ENCODE measurements at regions not wholly inside any gene's neighbourhood (a gene's known extent, or its start where the extent isn't known, plus 50 kb on each side); places are given as distances from the start of the nearest gene placed in this dataset.

DNA sequence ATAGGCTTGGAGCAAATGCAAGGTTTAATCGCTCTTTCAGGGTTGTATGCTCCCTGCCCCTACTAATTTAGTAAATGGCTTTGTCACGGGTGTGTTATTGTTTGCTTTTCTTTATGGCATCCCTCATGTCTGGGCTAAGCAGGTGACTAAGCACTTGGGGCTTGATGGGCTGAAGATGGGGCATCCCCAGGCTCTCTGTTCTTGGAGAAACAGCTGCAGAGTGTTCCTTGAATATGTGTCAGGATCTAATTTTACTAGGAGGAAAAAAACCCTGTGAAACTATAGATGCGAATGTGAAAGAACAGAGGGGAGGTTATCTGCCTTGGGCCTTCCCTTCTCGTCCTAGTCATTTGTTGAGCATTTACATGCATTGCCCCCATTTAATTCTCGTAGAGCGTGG lies 94.7 kb upstream of the TAF1B start:
- no peaks in the 10 kb centered on the region for H3K27me3 ChIP-seq (ENCODE audit: control insufficient read depth, insufficient read depth, low read length)
- H3K4me3 ChIP-seq (ENCODE audit: low read depth in 2 of 2, low read length in 2 of 2), result no peak overlapping the region
- in situ Hi-C loops (cut with HindIII; ENCODE audit: low pct_unique_long_range_greater_than_20kb, low sequenced_read_pairs) (no loop called here), intact Hi-C loops (cut with micrococcal nuclease; ENCODE audit: unreplicated experiment) (no loop called here)
- CTCF ChIA-PET, result interaction anchor here (0.6 to 1.0 kb wide), 3 partner anchors 22 to 178 kb away, joined by 4 to 9 read pairs (median 4); no protein-coding TSS in a partner anchor
- POLR2A ChIA-PET, result no interaction called here
- H3K27ac ChIP-seq (ENCODE audit: low read length), result no peak overlapping the region
- ATAC-seq (no peak), DNase-seq (ENCODE audit: low read depth, low spot score) (no peak)
- peaks cover 14% of the 10 kb centered on the region for H3K4me1 ChIP-seq (ENCODE audit: control insufficient read depth, insufficient read depth, low read length)
- BruUV-seq (replicated peaks), result no TSS peak
- H3K36me3 ChIP-seq (ENCODE audit: control insufficient read depth, insufficient read depth, low read length), result no peaks in the 10 kb centered on the region
- TF ChIP-seq, protein P1, sequence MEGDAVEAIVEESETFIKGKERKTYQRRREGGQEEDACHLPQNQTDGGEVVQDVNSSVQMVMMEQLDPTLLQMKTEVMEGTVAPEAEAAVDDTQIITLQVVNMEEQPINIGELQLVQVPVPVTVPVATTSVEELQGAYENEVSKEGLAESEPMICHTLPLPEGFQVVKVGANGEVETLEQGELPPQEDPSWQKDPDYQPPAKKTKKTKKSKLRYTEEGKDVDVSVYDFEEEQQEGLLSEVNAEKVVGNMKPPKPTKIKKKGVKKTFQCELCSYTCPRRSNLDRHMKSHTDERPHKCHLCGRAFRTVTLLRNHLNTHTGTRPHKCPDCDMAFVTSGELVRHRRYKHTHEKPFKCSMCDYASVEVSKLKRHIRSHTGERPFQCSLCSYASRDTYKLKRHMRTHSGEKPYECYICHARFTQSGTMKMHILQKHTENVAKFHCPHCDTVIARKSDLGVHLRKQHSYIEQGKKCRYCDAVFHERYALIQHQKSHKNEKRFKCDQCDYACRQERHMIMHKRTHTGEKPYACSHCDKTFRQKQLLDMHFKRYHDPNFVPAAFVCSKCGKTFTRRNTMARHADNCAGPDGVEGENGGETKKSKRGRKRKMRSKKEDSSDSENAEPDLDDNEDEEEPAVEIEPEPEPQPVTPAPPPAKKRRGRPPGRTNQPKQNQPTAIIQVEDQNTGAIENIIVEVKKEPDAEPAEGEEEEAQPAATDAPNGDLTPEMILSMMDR (IDR thresholded peaks at IDR 0.05), result no peak
- TF ChIP-seq TCF7L2 (IDR thresholded peaks at IDR 0.05; ENCODE audit: low read depth, low read length) (no peak), SIN3A (IDR thresholded peaks at IDR 0.05; ENCODE audit: borderline replicate concordance, insufficient read depth, low read depth, low read length) (no peak), POLR2AphosphoS5 (IDR thresholded peaks at IDR 0.05; ENCODE audit: low read depth, low read length) (no peak)
- TF ChIP-seq, protein P2, sequence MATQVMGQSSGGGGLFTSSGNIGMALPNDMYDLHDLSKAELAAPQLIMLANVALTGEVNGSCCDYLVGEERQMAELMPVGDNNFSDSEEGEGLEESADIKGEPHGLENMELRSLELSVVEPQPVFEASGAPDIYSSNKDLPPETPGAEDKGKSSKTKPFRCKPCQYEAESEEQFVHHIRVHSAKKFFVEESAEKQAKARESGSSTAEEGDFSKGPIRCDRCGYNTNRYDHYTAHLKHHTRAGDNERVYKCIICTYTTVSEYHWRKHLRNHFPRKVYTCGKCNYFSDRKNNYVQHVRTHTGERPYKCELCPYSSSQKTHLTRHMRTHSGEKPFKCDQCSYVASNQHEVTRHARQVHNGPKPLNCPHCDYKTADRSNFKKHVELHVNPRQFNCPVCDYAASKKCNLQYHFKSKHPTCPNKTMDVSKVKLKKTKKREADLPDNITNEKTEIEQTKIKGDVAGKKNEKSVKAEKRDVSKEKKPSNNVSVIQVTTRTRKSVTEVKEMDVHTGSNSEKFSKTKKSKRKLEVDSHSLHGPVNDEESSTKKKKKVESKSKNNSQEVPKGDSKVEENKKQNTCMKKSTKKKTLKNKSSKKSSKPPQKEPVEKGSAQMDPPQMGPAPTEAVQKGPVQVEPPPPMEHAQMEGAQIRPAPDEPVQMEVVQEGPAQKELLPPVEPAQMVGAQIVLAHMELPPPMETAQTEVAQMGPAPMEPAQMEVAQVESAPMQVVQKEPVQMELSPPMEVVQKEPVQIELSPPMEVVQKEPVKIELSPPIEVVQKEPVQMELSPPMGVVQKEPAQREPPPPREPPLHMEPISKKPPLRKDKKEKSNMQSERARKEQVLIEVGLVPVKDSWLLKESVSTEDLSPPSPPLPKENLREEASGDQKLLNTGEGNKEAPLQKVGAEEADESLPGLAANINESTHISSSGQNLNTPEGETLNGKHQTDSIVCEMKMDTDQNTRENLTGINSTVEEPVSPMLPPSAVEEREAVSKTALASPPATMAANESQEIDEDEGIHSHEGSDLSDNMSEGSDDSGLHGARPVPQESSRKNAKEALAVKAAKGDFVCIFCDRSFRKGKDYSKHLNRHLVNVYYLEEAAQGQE (IDR thresholded peaks at IDR 0.05; ENCODE audit: insufficient read depth in 1 of 2, low read depth in 2 of 2, low read length in 1 of 2), result no peak
- H3K9me3 ChIP-seq (ENCODE audit: control insufficient read depth, insufficient read depth, low read depth, low read length), result no peaks in the 10 kb centered on the region

DNA sequence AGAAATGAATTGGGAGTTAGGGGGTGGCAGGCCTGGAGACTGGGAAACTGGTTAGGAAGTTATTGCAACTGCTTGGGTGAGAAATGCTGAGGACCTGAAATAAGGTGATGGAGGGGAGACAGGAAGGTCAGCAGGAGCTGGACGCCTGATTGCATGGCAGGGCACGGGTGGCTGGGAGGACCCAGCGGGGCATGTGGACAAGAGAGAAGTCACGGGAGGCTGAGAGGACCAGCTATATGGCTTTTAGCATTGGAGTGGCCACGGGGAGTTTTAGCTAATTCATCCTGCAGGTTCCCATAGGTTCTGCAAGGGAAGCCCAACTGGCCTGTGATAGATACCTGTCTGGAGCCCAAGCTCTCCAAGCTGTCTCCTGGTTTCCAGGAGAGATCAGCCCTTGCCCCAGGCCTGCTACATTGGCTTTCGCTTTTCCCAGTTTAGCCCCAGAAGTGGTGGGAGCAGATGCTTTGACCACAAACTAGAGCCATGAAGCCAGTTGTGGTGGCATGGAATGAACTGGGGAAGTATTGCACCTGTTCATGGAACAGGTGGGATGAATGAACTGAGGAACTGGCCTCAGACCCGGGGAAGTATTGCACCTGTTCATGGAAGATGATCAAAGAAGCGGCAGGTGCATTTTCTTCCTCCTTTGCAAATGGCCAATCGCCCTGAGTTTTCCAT lies 93.6 kb upstream of the TAF1B start:
- Histone ChIP-seq H3K36me3 (ENCODE audit: control insufficient read depth, insufficient read depth, low read length) (no peaks in the 10 kb centered on the region), H3K27ac (ENCODE audit: low read length) (no peak overlapping the region), H3K4me1 (ENCODE audit: control insufficient read depth, insufficient read depth, low read length) (peaks cover 14% of the 10 kb centered on the region), H3K9me3 (ENCODE audit: control insufficient read depth, insufficient read depth, low read depth, low read length) (no peaks in the 10 kb centered on the region), H3K4me3 (ENCODE audit: low read depth in 2 of 2, low read length in 2 of 2) (no peak overlapping the region), H3K27me3 (ENCODE audit: control insufficient read depth, insufficient read depth, low read length) (no peaks in the 10 kb centered on the region)
- DNase-seq (ENCODE audit: low read depth, low spot score), result no peak
- intact Hi-C loops (cut with micrococcal nuclease; ENCODE audit: unreplicated experiment) (no loop called here), in situ Hi-C loops (cut with HindIII; ENCODE audit: low pct_unique_long_range_greater_than_20kb, low sequenced_read_pairs) (no loop called here)
- no peak for ATAC-seq
- ChIA-PET POLR2A (no interaction called here), CTCF (interaction anchor here (0.5 kb wide), 1 partner anchor 42 kb away, joined by 4 read pairs; no protein-coding TSS in a partner anchor)
- no TSS peak for BruUV-seq (replicated peaks)
- TF ChIP-seq, protein P1 (IDR thresholded peaks at IDR 0.05), result no peak
- TF ChIP-seq, protein P2 (IDR thresholded peaks at IDR 0.05; ENCODE audit: insufficient read depth in 1 of 2, low read depth in 2 of 2, low read length in 1 of 2), result no peak
- no peak for TF ChIP-seq POLR2AphosphoS5 (IDR thresholded peaks at IDR 0.05; ENCODE audit: low read depth, low read length)
- TF ChIP-seq TCF7L2 (IDR thresholded peaks at IDR 0.05; ENCODE audit: low read depth, low read length), result no peak
- no peak for TF ChIP-seq SIN3A (IDR thresholded peaks at IDR 0.05; ENCODE audit: borderline replicate concordance, insufficient read depth, low read depth, low read length)

Measured in Panc1 (cell line).